Ishikawa (cell line): ENCODE measurements at regions not wholly inside any gene's neighbourhood (a gene's known extent, or its start where the extent isn't known, plus 50 kb on each side); places are given as distances from the start of the nearest gene placed in this dataset.

Source experiments
- CREB1 ChIP-seq: IDR thresholded peaks from 2 replicates; pipeline ENCODE4 v1.6.1; 2012; ENCODE audit warnings: low read depth
- EGR1 ChIP-seq: IDR thresholded peaks from 2 replicates; pipeline ENCODE4 v1.6.1; 2012
- EP300 ChIP-seq: IDR thresholded peaks from 2 replicates; pipeline ENCODE4 v1.6.1; 2012; ENCODE audit warnings: borderline replicate concordance
- FOXM1 ChIP-seq: IDR thresholded peaks from 2 replicates; pipeline ENCODE4 v1.6.1; 2012; ENCODE audit warnings: low read depth, borderline replicate concordance
- MAX ChIP-seq: IDR thresholded peaks from 2 replicates; pipeline ENCODE4 v1.6.1; 2012
- NFIC ChIP-seq: IDR thresholded peaks from 2 replicates; pipeline ENCODE4 v1.6.1; 2012
- RAD21 ChIP-seq: IDR thresholded peaks from 2 replicates; pipeline ENCODE4 v1.6.1; 2012; ENCODE audit warnings: low read depth
- REST ChIP-seq: IDR thresholded peaks from 2 replicates; pipeline ENCODE4 v1.6.1; 2012; ENCODE audit warnings: low read depth, mild to moderate bottlenecking
- TAF1 ChIP-seq: IDR thresholded peaks from 2 replicates; pipeline ENCODE4 v1.6.1; 2012; ENCODE audit warnings: low read depth, mild to moderate bottlenecking
- TCF12 ChIP-seq: IDR thresholded peaks from 2 replicates; pipeline ENCODE4 v1.6.1; 2012; ENCODE audit warnings: low read depth
- TEAD4 ChIP-seq: IDR thresholded peaks from 2 replicates; pipeline ENCODE4 v1.6.1; 2012
- USF1 ChIP-seq: IDR thresholded peaks from 2 replicates; pipeline ENCODE4 v1.6.1; 2012
- YY1 ChIP-seq: IDR thresholded peaks from 2 replicates; pipeline ENCODE4 v1.6.1; 2012; ENCODE audit warnings: low read depth
- ZBTB7A ChIP-seq: IDR thresholded peaks from 2 replicates; pipeline ENCODE4 v1.6.1; 2012; ENCODE audit warnings: low read depth

GRCh38 chr19:5215431-5215830, 125.2 kb downstream of the PTPRS start:
- TF ChIP-seq CREB1, result no peak
- TF ChIP-seq EP300, result no peak
- TF ChIP-seq REST, result no peak
- no peak for TF ChIP-seq TCF12
- no peak for TF ChIP-seq TEAD4
- TF ChIP-seq MAX, result no peak
- TF ChIP-seq ZBTB7A, result no peak
- TF ChIP-seq EGR1, result no peak
- TF ChIP-seq YY1, result no peak
- no peak for TF ChIP-seq NFIC
- TF ChIP-seq FOXM1, result no peak
- TF ChIP-seq RAD21, result no peak
- TF ChIP-seq USF1, result no peak
- TF ChIP-seq TAF1, result no peak
